Heart left ventricle (tissue), 13 donors: ENCODE measurements at regions not wholly inside any gene's neighbourhood (a gene's known extent, or its start where the extent isn't known, plus 50 kb on each side); places are given as distances from the start of the nearest gene placed in this dataset.

ENCODE experiments used
- POLR2A ChIP-seq, 2 donors: fragments of 450-650 bp; IDR thresholded peaks; one replicate each; pipeline ENCODE4 v1.6.1; 2017; ENCODE audit warnings: antibody characterized with exemption in 2 of 2, mild to moderate bottlenecking in 2 of 2, moderate library complexity in 2 of 2
- TF ChIP-seq, protein P1 (sequence below), 12 donors: fragments of 200-600 bp; sonication (generic) in 4 of 12; IDR thresholded peaks; one replicate each; pipeline versions ENCODE4 v1.5.0 to v1.8.0; 2018 to 2022; ENCODE audit warnings: antibody characterized with exemption in 12 of 12, mild to moderate bottlenecking in 5 of 12
- donor health status: ischemic (EF 13 %, LVEDD 7.1; RV severe dilation, severe dysfunction).
- donor health status: DM: no; HTN: yes; CAD: no.
- donor health status: DM: no; HTN: no; CAD: no.
- donor health status: ischemic (EF 25% LVEDD 6.9; RV normal size, moderate dysfunction).
- donor health status: ischemic (EF 25% LVEDD 5.7; RV mildly dilated, moderate dysfunction).
- donor health status: ischemic (EF 35%, LVEDD 5.7; RV mildly dilated, moderate dysfunction).
- donor health status: nonischemic (EF 11% LVEDD 7.7; RV severe dilation, severe dysfunction).
- donor health status: DM: yes; HTN: yes; CAD: no.
- donor health status: PGD.
- donor health status: ischemic (EF 29% LVEDD 5.4; RV normal size, mild dysfunction).
- donor health status: nonischemic (EF 23%, LVEDD 6.1; RV moderate dilation, normal function).

DNA sequence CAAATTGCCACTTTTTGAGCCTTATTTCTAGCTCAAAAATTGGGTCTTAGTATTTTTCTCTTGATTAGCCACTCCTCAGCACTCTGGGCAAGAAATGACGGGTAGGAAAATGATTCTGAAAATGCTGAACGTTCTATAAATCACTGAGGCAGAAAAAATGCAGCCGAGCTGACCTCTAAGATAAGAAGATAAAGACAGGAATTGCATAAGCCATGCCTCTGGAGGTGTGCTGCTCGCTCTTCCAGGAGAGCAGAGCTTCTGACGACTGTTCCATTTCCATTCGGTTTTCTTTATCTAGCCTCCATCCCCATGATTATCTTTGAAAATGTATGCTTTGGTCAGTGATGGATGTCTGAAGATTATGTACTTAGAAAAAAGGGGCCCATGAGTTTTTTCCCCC lies 558.8 kb upstream of the ADAMTS9 start:
- TF ChIP-seq, protein P1, sequence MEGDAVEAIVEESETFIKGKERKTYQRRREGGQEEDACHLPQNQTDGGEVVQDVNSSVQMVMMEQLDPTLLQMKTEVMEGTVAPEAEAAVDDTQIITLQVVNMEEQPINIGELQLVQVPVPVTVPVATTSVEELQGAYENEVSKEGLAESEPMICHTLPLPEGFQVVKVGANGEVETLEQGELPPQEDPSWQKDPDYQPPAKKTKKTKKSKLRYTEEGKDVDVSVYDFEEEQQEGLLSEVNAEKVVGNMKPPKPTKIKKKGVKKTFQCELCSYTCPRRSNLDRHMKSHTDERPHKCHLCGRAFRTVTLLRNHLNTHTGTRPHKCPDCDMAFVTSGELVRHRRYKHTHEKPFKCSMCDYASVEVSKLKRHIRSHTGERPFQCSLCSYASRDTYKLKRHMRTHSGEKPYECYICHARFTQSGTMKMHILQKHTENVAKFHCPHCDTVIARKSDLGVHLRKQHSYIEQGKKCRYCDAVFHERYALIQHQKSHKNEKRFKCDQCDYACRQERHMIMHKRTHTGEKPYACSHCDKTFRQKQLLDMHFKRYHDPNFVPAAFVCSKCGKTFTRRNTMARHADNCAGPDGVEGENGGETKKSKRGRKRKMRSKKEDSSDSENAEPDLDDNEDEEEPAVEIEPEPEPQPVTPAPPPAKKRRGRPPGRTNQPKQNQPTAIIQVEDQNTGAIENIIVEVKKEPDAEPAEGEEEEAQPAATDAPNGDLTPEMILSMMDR (IDR thresholded peaks at IDR 0.05), result no peak
- TF ChIP-seq POLR2A (IDR thresholded peaks at IDR 0.05), result no peak
